Myocyte (in vitro differentiated cells): ENCODE measurements at regions not wholly inside any gene's neighbourhood (a gene's known extent, or its start where the extent isn't known, plus 50 kb on each side); places are given as distances from the start of the nearest gene placed in this dataset.
"Not testable (repeated sequence)": the region's sequence is repeated elsewhere in the genome, so short reads cannot be mapped to it uniquely, and the experiment has no call there.

Experiments used
- DNase-seq: peaks from one replicate; pipeline ENCODE4 v3.0.0-alpha.2; 2012; ENCODE audit warnings: low read depth

DNA sequence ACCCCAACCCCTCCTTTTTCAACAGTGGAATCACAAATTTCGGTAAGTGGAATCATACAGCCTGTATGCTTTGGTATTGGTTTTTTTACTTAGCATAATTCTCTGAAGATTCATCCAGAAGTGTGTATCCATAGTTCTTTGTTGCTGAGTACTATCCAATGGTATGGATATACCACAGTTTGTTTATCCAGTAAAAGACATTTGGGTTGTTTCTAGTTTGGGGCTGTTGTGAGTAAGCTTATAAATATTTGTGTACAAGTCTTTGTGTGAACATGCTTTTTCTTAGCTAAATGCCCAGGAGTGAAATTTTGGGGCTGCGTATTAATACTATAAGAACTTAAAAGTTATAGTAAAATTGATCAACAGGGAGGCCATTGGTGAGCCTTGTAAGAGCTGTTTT, 57.5 kb upstream of the GC start:
- DNase-seq: no peak

DNA sequence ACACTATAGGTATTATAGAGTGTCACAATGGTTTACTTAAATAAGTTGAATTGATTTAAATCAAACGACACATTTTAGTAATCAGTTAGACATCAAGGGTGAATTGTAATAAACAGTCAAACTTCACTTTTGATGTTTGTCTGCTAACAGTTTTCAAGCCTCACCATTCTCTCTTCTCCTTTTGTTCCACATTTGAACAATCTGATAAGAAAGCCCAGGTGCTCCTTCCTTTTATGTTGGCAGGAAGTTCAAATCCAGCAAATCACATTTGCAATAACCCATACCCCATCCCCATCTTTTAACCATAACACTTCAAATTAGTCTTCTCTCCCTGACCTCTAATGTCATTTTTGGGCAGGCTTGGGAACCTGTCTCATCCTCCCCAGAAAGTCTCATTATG, 63.4 kb upstream of the GC start:
- DNase-seq: no peak

DNA sequence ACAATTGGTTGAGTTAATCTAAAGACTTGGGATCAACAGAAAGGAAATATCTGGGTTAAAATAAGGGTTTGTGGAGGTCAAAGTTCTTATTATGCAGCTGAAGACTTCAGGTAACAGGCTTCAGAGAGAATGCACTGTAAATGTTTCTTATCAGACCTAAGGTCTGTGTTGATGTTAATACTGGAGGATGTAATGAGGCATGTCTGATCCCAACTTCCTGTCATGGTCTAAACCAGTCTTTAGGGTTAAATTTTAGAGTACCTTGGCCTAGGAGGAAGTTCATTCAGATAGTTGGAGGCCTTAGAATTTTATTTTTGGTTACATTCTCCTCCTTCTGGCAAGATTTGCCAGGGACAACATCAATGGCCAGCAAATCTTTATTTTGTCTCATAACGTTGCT, 72.1 kb upstream of the GC start:
- DNase-seq: no peak

DNA sequence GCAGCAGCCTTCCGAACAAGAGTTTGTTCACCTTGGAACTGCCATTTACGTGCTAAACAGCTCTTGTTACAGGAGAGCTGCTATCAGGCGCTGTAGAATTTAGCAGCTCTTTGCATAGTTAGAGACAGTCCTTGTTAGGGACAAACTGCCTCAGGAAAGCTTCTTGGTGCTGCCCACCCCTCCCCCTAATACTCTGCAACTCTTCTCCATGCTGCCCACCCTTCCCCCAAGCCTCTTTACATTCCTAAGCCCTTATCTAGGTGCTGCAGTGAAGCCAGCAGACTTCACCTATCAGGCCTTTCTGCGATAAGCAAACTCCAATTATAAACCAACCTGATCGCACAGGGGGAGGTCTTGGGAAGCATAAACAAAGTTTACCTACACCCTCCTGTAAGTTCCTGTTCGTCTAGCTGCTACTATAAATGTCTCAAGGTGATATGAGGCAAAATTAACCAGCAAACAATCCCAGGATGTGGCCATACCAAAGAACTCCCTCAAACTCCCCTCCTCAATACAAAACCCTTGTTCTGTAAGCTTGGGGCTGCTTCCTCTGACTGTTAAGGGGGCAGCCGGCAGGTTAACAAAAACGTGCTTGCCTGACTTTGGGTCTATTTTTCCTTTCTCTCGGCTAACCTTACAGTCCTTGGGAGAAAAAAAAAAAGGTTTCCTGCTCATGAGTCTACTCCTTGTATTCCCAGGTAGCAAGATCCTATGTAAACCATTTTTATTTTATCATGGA, 74.0 kb upstream of the GC start:
- no peak for DNase-seq

DNA sequence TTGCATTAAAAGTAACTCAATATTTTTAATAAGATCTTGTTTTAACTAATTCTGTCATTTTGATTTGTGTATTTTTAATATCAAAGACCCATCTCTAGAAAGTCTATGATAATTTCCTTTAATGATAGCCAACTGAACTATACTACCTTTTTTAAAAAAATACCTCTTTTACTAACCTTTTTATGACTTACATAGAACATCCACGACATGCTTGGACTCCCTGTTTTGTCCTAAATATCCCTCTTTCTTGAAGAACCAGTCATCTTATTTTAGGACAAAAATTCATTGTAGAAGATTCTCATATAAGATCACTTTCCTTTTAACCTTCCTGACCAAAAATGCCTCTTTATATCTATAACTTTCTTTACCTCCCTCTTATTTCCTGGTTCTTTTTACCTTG, 76.8 kb upstream of the GC start:
- no peak for DNase-seq

DNA sequence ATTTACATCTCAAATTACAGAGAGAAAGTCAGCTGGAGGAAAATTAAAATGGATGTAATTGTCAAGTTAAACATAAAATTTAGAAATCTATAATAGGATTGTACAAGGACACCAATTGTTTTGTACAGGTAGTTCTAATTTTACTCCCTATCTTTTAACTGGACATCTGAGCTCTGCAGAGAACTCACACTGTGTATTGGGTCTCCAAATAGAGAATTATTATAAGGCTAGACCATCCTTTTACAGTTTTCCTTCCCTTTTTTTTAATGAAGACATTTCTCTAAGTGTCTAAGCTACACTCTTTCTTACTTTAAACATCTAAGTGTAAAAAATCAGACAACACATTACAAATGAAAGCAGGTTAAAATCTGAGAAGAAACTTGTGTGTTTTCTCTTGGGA, 78.4 kb upstream of the GC start:
- no peak for DNase-seq

DNA sequence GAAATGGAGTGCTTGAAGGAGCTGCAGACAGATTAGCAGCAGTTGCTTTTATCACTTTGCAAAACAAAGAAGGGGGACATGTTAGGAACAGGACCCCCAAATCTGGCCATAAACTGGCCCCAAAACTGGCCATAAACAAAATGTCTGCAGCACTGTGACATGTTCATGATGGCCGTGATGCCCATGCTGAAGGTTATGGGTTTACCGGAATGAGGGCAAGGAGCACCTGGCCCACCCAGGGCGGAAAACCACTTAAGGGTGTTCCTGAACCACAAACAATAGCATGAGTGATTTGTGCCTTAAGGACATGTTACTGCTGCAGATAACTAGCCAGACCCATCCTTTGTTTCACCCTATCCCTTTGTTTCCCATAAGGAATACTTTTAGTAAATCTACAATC, 79.6 kb upstream of the GC start:
- no peak for DNase-seq

DNA sequence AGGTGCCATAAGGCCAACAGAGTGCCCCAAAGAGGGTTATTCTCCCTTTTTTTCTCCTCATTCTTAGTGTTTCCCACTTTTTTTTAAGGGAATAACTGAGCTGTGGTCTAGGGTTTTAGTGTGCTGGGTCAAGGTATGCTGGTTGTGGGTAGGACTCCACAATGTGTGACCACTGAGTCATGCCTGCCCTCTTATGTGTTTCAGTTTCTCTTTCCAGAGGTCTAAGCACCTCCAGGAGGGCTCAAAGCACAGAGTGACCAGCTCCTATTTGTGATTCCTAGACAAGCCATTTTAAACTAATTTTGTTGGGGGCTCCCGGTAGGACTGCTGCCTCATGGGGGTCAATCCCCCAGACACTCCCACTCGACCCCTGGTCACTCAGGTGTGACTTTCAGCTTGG, 80.5 kb upstream of the GC start:
- no peak for DNase-seq

DNA sequence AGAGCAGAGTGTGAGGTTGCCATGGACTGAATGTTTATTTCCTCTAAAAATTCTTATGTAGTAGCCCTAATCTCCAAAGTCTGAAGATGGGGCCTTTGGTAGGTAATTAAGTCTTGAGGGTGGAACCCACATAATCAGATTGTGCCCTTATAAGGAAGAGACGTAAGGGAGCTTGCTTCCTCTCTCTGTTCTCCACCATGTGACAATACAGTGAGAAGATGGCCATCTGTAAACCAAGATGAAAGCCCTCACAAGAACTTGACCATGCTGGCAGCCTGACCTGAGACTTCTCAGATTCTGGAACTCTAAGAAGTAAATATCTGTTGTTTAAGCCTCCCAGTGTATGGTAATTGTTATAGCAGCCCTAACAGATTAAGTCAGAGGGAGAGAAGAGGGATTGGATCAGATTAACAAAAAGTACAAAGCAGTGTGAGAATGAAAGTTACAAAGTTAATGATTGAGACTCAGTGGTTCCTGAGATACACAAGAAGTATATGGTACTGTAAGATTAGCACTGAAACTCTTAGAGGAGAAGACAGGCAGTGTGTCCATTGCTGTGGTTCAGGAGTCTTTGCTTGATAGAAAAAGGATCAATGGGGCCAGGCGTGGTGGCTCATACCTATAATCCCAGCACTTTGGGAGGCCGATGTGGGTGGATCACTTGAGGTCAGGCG, 82.5 kb upstream of the GC start:
- DNase-seq: no peak

DNA sequence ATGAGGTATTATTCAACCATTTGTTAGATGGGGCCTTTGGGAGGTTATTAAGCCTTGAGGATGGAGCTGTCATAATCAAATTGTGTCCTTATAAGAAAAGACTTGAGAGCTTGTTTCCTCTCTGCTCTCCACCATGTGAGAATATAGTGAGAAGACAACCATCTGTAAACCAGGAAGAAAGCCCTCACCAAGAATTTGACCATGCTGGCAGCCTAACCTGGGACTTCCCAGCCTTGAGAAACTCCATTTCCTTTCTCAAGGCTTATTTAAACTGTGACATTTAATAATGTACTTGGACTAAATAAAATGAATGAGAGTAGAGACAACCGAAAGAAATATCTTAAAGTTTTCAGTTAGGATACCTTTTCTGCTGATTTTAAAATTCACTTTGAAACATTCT, 83.7 kb upstream of the GC start:
- DNase-seq: no peak

DNA sequence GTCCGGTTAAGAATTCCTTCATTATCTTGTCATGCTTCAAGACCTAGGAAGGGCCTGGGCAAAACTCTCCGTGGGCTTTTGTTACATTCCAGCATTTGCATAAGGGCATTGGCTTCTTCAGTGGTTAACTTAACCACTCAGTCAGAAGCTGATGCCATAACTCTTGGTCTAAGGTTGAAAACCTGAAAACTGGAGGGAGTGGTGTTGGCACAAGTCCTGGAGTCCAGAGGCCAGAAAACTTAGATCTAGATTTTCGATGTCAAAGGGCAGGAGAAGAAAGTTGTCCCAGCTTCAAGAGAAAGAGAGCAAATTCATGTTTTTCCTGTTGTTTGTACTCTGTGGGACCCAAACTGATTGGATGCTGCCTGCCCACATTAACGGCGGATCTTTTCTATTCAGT, 86.6 kb upstream of the GC start:
- DNase-seq: no peak

DNA sequence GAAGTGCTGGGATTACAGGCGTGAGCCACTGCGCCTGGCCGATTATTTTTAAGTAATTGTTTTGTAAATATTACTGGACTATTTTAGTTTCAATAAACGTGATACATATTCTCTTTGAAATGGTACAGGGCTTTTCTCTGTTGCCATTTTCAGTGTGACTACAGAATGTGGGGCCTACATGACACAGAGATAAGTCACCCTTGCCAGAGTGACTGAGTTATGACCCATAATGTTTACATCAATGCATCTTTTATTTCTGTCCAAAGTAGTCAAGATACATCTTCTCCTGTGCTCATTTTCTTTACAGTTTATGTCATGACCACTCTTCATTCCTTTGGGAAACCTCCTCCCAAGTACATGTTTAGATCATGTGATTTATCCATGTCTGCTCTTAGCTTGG, 88.3 kb upstream of the GC start:
- DNase-seq: no peak

DNA sequence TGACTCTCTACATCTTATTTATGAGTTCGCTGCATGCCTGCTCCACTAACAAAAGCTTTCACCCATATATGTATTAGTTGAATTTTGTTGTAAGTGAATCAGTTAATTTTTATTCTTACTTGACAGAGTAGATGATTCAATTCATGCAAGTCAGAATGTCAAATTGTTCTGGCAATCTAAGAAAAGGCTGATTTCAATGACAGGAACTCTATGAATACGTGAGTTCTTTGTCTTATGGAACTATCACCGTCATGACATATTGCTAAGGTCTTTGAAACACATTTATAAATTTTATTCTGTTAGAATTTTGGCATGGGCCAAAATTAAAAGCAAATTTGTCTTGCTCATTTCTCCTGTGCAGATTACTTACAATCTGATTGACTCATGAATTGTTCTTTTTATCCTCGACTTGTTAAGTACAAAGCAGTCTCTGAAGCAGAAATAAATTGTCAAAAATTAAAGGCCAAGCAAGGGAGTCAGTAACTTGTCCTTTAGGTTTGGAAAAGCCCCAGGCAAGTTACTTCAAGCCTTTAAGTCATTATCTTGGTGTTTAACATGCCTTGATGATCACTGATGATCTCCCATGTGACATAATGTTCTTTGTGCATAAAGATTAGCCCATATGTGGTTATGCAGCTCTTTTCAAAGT, 89.0 kb upstream of the GC start:
- no peak for DNase-seq

DNA sequence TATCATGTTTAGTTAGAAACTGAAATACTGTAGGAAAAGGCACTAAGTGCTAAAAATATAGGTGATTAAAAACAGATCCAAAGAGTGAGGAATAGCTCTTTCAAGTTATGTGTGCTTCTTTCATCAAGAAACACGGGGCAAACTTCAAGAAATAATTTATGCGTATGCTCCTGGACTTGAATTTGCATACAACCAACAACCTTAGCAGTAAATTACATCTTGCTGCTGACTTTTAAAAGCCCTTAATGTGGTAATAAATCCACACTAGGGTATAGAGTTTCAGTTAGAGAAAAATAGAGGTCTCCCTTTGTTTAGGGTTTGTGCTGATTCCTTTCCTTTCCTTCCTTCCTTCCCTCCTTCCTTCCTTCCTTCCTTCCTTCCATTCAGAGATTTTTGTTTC, 94.5 kb upstream of the GC start:
- DNase-seq: no peak

DNA sequence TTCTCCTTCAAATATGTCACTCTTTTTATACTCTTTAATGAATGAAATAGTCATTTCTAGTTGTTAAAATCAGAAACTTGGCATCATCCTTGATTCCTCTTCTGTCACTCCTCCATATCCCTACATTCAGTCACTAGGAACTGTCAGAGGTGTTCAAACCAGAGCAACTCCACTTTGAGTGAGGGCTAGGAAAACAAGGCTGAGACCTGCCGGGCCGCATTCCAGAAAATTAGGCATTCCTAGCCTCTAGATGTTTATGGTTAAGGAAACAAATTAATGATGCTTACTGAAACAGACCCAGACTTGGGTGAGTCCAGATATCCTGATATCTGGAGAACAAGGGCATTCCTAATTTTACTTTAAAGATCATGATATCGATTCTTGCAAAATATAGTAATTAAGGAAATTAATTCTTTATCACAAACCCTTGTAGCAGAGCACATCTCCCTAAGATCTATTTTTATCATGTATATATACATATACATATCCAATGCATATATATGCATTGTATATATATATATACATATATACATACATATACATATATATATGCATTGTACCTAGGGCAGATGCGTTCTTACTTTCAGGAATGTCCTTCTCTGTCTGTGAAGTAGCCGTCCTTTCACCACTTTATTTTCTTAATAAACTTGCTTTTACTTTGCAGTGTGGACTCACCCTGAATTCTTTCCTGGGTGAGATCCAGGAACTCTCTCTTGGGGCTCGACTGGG, 98.4 kb upstream of the GC start:
- DNase-seq: no peak

DNA sequence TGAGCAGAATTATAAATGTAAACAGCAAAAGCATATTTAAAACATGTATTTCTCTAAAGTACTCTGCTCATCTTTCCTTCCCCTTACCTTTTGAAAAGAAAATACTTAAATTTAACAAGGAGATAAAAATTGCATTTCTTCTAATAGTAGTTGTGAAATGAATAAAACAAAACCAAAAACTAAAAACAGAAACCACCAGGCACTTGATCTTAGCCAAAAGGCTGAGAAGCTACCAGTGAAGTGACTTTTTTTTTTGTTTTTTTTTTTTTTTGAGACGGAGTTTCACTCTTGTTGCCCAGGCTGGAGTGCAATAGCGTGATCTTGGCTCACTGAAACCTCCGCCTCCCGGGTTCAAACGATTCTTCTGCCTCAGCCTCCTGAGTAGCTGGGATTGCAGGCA, 116.5 kb upstream of the GC start:
- not testable (repeated sequence) for DNase-seq

DNA sequence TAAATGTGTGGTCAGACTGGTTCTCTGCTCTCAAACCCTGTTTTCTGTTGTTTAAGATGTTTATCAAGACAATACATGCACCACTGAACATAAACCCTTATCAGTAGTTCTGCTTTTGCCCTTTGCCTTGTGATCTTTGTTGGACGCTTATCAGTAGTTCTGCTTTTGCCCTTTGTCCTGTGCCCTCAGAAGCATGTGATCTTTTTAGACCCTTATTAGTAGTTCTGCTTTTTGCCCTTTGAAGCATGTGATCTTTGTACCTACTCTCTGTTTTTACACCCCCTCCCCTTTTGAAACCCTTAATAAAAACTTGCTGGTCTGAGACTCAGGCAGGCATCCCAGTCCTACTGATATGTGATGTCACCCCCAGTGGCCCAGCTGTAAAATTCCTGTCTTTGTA, 121.7 kb upstream of the GC start:
- DNase-seq: not testable (repeated sequence)

DNA sequence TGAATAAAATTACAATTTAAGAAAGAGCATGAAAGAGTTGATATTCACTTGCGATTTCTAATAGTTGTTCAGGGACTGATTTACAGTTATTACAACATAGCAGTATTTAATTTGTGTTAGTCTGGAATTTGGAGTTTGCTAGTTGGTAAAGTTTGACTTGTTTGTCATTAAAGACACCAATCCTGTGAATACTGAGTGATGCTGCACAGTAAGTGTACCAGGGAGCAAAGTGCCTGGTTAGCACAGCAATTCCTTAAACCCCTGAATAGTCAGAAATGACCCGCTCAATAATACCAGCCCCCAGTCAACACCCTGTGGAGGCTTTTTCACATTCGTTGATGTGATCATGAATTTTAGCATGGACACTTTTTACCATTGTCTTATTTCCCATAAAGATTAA, 122.2 kb upstream of the GC start:
- DNase-seq: no peak

DNA sequence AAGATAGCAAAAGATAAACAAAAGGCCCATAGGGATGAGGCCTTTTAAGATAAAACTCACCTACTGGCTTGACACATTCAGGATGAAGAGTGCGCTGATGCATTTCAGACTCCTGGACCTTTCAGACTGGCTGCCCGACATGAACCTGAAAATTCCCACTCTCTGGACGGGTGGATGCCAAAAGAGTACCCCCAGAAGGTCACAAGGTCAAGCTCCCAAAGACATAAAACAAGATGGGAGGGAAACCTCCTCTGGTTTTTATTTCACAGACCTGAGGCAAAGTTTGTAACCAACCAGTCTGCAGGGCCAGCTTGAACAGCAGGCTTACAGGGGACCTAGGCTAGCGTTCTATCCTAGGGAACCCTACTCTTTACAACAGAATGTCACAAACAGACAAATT, 123.2 kb upstream of the GC start:
- DNase-seq: no peak

DNA sequence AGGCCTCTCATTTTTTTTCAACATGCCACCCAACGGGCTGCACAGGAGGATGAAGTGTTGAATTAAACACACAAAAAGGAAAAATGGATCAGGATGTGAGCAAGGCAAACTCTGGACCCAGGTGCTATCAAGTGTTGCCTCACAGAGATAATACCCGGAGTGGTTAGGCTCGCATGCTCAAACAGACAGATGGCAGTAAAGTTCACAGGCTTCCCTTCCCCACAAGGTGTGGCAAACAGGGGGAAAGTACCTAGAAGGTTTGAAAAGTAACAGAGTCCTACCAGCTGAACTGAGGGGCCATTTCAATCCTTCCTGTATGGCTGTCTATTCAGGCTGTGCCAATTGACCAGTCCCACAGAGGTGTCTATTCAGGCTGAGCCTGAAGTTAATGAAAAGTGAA, 123.9 kb upstream of the GC start:
- no peak for DNase-seq

DNA sequence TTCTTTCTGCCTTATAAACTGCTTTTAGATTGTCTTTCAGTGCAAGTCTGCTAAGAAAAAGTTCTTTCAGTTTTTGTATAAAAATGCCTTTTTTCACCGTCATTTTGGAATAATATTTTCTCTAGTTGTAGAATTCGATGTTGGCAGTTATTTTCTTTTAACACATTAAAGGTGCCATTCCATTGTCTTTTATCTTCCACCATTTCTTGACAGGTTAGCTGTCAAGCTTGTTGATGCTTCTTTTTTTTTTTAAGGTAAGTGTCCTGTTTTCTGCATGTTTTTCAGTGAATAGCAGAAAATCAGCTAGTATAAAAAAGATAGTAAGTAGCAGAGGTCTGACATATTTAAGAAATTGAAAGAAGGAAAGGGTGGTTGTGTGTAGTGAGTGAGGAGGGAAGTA, 118.5 kb upstream of the NPFFR2 start:
- no peak for DNase-seq

DNA sequence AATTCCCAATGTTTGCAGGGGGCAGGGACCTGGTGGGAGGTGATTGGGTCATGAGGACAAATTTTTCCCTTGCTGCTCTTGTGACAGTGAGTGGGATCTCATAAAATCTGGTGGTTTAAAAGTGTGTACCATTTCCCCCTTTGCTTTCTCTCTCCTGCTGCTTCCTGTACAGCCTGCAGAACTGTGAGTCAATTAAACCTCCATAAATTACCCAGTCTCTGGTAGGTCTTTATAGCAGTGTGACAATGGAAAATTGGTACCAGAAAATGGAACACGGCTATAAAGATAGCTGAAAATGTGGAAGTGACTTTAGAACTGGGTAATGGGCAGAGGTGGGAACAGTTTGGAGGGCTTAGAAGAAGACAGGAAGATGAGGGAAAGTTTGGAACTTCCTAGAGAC, 108.7 kb upstream of the NPFFR2 start:
- DNase-seq: no peak
